ENCODE measurements at regions not wholly inside any gene's neighbourhood (a gene's known extent, or its start where the extent isn't known, plus 50 kb on each side); places are given as distances from the start of the nearest gene placed in this dataset.

GRCh38 chr5:160496784-160497183 lies 75.1 kb downstream of the PTTG1 start:
- no peaks in the 10 kb centered on the region for H3K9me1 ChIP-seq (ENCODE audit: insufficient read depth, low read length)
- intact Hi-C loops (cut with micrococcal nuclease) (no loop called here), in situ Hi-C loops (cut with MboI; ENCODE audit: low sequenced_read_pairs) (no loop called here), dilution Hi-C loops (cut with HindIII; ENCODE audit: low sequenced_read_pairs, unreplicated experiment) (no loop called here)
- H3K9me3 ChIP-seq (ENCODE audit: control insufficient read depth, insufficient read depth, low read length): no peaks in the 10 kb centered on the region
- no peak for TF ChIP-seq CTCF (conservative IDR thresholded peaks at IDR 0.05; ENCODE audit: low read depth, low read length)
- no peak for TF ChIP-seq RCOR1 (IDR thresholded peaks at IDR 0.05; ENCODE audit: insufficient replicate concordance, low read length)
- no peak for TF ChIP-seq BHLHE40 (IDR thresholded peaks at IDR 0.05; ENCODE audit: low read depth, low read length)
- TF ChIP-seq MAZ (IDR thresholded peaks at IDR 0.05; ENCODE audit: borderline replicate concordance, low read depth, low read length): no peak
- TF ChIP-seq FOS (IDR thresholded peaks at IDR 0.05; ENCODE audit: low read depth, low read length): no peak
- no peak for TF ChIP-seq MXI1 (IDR thresholded peaks at IDR 0.05; ENCODE audit: borderline replicate concordance, low read depth, low read length)
- no peak for TF ChIP-seq CEBPB (IDR thresholded peaks at IDR 0.05; ENCODE audit: low read depth, low read length)
- no peak for TF ChIP-seq POLR2A (IDR thresholded peaks at IDR 0.05; ENCODE audit: low read depth, low read length)
- no peak for TF ChIP-seq RFX5 (IDR thresholded peaks at IDR 0.05; ENCODE audit: low read depth, low read length)
- TF ChIP-seq USF2 (IDR thresholded peaks at IDR 0.05; ENCODE audit: low read depth, low read length): no peak
- no peak for TF ChIP-seq MAFK (IDR thresholded peaks at IDR 0.05; ENCODE audit: low read depth, low read length)
- no peak for TF ChIP-seq CHD1 (IDR thresholded peaks at IDR 0.05; ENCODE audit: low read depth, low read length)
- TF ChIP-seq RAD21 (IDR thresholded peaks at IDR 0.05; ENCODE audit: low read length): no peak
- no peak for TF ChIP-seq NFE2L2 (IDR thresholded peaks at IDR 0.05; ENCODE audit: low read depth, low read length)
- TF ChIP-seq ELK1 (IDR thresholded peaks at IDR 0.05; ENCODE audit: borderline replicate concordance, low read depth, low read length): no peak
- no peak overlapping the region for H2AFZ ChIP-seq (replicated peaks; ENCODE audit: low read length, poor library complexity)
- H2BK5ac ChIP-seq (ENCODE audit: low read depth, low read length, poor library complexity, severe bottlenecking): no peak overlapping the region
- no peak overlapping the region for H3K27ac ChIP-seq (ENCODE audit: insufficient read depth, low read length)
- H3K18ac ChIP-seq (ENCODE audit: low read depth, low read length): no peak overlapping the region
- H2BK20ac ChIP-seq (ENCODE audit: low read depth, low read length): no peak overlapping the region
- H4K5ac ChIP-seq (ENCODE audit: low read depth, low read length): no peak overlapping the region
- H3K56ac ChIP-seq (ENCODE audit: extremely low read depth, insufficient read depth, low read length): no peak overlapping the region
- ATAC-seq (ENCODE audit: low read depth) (no peak), DNase-seq (peak; percentile 29)
- WGBS, 2 experiments (ENCODE audit: extremely low coverage in 2 of 2, insufficient read length in 1 of 2): 77% methylated on average over 3 of the region's 5 CpGs; no CpG with 5 or more reads in 1 of the 2 experiments
- H2AK5ac ChIP-seq (ENCODE audit: low read depth, low read length): no peak overlapping the region
- no peak overlapping the region for H3K23ac ChIP-seq (ENCODE audit: low read depth, low read length)
- H3K4me3 ChIP-seq (ENCODE audit: insufficient read depth, low read depth, low read length): no peak overlapping the region
- no peaks in the 10 kb centered on the region for H3K4me1 ChIP-seq (ENCODE audit: control insufficient read depth, insufficient read depth, low read length)
- H3K4me2 ChIP-seq (ENCODE audit: low read depth, low read length): no peak overlapping the region
- no peak overlapping the region for H2BK120ac ChIP-seq (ENCODE audit: low read depth, low read length)
- H3K14ac ChIP-seq (replicated peaks; ENCODE audit: low read depth, low read length): no peak overlapping the region
- no peak overlapping the region for H3K4ac ChIP-seq (ENCODE audit: low read depth, low read length)
- no peaks in the 10 kb centered on the region for H4K20me1 ChIP-seq (ENCODE audit: insufficient read depth, low read length)
- no TSS peak for BruUV-seq (replicated peaks)
- peaks cover 12% of the 10 kb centered on the region for H3K27me3 ChIP-seq (ENCODE audit: control insufficient read depth, insufficient read depth, low read length)
- POLR2A ChIA-PET (ENCODE audit: unreplicated experiment): no interaction called here
- H2BK15ac ChIP-seq (ENCODE audit: low read depth, low read length): no peak overlapping the region
- CTCF ChIA-PET: no interaction called here
- H2AK9ac ChIP-seq (replicated peaks; ENCODE audit: low read depth, low read length, poor library complexity): no peak overlapping the region
- H3K36me3 ChIP-seq (ENCODE audit: control insufficient read depth, insufficient read depth, low read length): no peaks in the 10 kb centered on the region
- H4K91ac ChIP-seq (ENCODE audit: insufficient read depth, low read depth, low read length): no peak overlapping the region
- H3K9ac ChIP-seq (ENCODE audit: low read depth, low read length): no peak overlapping the region
- no peaks in the 10 kb centered on the region for H3K79me1 ChIP-seq (ENCODE audit: low read depth in 1 of 2, low read length in 2 of 2)
- no peak overlapping the region for H4K8ac ChIP-seq (ENCODE audit: low read depth in 2 of 2, low read length in 2 of 2)

All from IMR-90 (cell line).